Putamen (tissue), 1 donor: ENCODE measurements at regions not wholly inside any gene's neighbourhood (a gene's known extent, or its start where the extent isn't known, plus 50 kb on each side); places are given as distances from the start of the nearest gene placed in this dataset.
"Not testable (repeated sequence)": the region's sequence is repeated elsewhere in the genome, so short reads cannot be mapped to it uniquely, and the experiment has no call there.

Source experiments
- DNase-seq: peaks from one replicate; pipeline ENCODE4 v3.0.0-alpha.2; 2016; ENCODE audit warnings: low spot score

DNA sequence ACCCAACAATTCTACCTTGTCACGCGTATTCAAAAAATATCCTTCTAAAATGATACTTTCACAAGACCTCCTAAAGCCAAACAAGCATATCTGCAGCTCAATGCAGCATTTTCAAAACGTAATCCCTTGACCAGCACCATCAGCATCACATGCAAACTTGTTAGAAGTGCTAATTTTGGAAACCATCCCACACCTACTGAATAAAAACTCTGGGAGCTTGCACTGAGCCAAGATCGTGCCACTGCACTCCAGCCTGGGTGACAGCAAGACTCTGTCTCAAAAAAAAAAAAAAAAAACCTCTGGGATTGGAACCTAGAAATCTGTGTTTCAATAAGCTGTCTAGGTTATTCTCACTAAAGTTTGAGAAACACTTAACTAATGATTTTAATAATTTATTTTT, 223.3 kb upstream of the CCDC54 start:
- DNase-seq = no peak

DNA sequence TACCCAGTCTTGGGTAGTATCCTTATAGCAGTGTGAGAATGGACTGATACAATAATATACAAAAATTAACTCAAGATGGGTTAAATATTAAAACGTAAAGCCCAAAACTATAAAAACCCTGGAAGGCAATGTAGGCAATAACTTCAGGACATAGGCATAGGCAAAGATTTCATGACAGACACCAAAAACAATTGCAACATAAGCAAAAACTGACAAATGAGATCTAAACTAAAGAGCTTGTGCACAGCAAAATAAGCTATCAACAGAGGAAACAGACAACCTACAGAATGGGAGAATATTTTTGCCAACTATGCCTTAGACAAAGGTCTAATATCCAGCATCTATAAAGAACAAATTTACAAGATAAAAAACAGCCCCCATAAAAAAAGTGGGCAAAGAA, 204.8 kb upstream of the CCDC54 start:
- no peak for DNase-seq

DNA sequence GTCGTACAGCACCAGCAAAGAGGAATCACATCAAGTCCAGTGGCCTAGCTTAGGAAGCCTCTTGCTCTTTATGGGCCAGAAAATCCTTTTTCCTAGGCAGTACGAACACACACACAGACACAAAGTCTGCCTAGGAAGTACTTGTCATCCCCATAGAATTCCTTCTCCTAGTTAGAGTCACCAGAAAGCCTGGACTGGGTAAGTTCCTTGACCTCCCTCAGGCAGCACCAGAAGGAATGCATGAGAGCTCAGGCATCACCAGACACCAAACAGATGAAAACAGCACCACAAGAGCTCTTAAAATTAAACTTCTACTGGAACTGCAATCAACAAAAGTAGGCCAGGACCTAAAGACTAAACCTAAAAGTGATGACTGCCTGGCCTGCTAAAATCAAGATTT, 192.9 kb upstream of the CCDC54 start:
- DNase-seq = no peak

DNA sequence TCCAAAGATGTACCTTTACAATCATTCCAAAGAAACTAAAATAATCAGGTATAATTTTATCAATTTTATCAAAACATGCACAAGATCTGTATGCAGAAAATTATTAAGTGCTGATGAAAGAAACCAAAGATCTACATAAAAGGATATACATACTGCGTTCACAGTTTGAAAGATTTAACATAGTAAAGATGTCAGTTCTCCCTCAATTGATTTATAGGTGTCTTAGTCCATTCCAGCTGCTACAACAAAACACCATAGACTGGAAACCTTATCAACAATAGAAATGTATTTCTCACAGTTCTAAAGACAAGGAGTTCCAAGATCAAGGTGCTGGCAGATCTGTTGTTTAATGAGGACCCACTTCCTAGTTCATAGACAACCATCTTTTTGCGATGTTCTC, 189.0 kb upstream of the CCDC54 start:
- no peak for DNase-seq

DNA sequence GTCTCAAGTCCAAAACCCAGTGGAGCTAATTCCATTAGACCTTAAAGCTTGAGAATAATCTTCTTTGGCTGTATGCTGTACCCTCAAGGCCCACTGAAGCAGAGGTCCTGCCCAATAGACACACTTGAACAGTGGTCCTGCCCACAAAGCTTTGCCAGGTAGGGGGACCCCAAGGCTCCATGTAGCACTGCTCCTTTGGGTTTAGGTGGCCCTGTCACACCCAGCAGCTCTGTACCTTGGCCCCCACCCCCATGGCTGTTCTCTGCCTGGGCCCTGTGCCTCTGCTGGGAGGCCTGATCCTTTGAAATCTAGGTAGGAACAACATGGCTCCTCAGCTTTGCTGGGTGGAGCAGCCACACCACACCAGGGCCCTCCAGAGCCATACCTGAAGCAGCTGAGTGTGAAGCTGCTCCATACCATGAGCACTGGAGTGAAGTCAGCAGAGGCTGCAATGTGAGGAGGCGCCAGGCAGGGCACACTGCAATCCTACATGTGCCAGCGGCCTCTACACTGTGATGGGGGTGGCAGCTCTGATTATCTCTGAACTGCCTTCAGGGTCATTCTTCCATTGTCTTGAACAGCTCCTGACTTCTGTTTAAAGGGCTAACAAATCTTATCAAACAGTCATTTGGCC, 188.0 kb upstream of the CCDC54 start:
- no peak for DNase-seq

DNA sequence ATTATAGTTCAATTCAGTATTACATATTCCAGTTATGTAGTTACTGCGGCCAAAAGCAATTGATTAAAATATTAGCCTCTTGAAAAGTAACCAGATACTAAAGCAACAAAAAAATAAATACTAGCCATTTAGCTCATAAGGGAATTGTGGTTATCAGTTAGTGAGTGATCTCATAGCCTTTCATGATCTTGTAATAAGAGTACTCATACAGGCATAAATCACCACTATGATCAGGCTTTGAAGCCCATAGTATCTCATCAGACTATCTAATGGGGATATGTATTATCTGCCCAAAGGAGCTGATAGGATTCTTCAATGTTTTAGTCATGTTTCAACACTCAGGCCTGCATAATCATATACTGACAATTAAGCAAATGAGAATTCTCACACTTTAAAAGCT, 184.1 kb upstream of the CCDC54 start:
- DNase-seq = no peak

DNA sequence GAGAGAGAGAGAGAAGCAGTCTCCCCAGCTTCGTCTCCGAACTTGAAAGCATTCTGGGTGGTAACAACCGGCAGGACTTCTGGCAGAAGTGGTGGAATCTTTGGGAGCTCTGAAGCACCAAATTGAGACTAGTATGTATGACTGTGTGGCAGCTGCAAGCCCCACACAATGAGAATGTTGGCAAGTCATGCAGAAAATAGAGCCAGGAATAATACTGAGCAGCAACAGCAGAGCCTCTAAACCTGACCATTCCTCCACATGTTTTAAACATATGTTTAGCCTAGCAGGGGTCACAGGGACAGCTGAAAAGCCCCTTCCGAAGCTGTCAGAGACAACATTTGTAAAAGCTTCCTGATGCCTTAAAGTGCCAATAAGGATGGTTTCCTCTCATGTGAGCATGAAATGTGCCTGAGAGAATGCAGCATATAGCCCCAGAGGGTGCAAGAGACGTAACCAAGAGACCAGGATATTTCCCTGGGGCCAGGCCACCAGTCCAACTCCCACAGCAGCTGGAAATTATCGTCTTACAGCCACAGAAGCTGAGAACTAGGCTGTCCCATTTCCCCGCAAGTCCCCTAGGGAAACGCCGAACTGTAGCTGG, 178.6 kb upstream of the CCDC54 start:
- DNase-seq = no peak

DNA sequence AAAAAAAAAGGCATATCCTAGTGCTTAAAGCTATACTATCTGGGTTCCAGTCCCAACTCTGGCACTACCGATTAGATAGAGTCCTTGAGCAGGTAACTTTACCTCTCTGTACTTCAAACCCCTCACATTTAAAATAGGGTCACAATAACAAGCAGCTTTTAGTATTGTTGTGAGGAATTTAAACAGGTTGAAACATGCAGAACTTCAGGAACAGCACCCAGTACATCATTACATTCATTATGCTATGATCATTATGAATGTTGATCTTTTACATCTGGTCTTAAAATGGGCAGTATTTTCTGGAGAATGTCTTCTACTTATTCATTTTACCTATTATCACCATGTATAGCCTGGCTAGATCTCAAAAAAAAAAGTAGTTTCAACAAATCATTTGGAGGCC, 176.1 kb upstream of the CCDC54 start:
- no peak for DNase-seq

DNA sequence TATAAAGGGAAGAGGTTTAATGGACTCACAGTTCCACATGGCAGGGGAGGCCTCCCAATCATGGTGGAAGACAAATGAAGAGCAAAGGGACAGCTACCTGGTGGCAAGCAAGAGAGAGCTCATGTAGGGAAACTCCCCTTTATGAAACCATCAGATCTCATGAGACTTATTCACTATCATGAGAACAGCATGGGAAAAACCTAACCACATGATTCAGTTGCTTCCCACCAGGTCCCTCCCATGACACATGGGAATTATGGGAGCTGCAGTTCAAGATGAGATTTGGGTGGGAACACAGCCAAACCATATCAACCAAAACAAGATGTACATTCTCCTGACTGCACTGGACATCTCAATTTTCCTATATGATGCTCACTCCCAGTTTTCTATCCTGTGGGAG, 174.4 kb upstream of the CCDC54 start:
- not testable (repeated sequence) for DNase-seq

DNA sequence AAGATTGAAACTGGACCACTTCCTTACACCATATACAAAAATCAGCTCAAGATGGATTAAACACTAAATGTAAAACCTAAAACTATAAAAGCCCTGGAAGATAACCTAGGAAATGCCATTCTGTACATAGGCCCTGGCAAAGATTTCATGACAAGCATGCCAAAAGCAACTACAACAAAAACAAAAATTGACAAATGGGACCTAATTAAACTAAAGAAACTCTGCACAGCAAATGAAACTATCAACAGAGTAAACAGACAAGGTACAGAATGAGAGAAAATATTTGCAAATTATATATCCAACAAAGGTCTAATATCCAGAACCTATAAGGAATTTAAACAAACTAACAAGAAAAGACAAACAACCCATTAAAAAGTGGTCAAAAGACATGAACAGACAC, 173.1 kb upstream of the CCDC54 start:
- no peak for DNase-seq

DNA sequence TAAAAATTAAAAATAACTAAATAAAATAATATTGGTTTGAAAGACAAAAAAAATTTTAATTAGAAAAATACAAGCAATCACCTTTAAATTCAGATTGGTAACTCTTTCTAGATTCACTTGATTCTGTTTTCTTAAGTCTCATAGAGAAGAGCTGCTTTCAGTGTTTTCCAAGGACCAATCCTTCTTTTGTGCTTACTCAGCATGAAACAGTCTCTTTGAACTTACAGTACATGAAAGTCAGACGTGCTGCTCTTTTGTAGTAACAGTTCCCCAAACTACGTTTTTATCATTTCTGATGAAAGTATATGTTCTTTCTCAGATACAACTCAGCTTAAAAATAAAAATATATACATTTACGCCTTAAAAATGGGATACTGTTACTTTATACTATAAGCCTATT, 171.9 kb upstream of the CCDC54 start:
- DNase-seq = no peak

DNA sequence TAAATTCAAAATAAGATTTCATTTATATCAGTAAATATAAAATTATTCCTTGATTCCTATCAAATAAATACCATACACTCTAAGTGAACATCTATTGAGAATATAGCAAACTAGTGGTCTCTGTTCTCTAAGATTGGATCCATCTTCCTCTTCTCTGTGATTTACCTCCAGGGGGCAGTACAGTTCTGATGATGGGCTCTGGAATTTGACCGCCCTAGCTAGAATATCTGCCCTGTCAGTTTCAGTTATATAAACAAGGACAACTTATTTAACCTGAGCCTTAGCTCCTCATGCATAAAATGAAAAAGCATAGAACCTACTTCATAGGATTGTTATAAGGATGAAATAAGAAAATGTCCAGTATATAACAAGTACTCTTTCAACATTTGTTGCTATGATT, 171.1 kb upstream of the CCDC54 start:
- peak; percentile 75 for DNase-seq

DNA sequence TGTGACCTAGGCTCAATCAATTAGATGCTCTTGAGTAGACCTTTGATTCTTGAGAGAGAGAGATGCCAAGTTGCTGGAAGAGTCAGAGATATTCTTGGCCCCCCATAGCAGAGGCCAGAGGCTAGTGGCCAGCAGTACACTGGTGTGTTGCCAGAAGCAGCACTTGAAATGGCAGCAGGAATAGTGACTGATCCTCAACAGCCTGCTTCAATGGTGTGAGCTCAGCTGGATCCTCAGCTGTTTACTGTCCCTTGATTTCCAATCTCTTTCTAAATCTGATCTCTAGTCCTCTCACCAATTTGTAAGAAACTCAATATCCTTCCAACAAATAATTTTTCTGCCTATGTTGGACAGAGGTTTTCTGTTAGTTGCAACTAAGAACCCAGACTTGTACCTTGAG, 170.3 kb upstream of the CCDC54 start:
- DNase-seq = no peak

DNA sequence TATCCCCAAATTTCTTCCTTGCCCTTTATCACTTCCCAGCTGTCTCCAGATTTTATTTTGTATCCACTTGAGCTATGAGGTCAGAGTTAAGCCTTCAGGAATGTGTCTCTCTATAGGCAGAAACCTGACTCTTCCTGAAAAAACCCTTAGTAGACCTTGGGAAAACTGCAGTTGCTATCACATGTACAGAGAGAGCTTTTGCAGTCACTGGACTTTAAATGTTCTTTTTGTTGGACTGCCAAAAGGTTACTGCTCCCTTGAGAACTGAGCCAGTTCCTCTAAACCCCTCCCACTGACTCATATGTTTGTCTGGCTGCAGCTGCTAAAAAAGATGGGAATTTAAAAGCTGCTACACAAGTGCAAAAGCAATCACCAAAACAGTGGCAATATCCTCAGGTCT, 169.1 kb upstream of the CCDC54 start:
- DNase-seq = peak; percentile 85

DNA sequence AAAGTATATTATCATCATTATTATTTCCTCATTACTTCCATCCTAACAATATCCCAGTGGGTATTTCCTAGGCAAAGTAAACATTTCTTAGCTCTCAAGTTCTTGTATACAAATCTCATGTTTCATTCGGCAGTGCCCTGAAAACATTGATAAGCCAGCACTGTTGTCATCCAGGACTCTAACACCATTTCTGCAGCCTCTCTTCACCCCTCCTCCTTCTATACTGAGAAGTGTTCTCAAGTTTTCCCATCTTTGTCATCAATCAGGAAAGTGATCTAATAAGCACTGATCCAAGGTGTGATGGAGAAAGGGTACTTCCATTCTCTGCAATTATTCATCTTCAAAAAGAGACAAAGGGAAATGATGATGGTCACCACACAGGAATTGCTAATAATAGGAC, 168.4 kb upstream of the CCDC54 start:
- no peak for DNase-seq

DNA sequence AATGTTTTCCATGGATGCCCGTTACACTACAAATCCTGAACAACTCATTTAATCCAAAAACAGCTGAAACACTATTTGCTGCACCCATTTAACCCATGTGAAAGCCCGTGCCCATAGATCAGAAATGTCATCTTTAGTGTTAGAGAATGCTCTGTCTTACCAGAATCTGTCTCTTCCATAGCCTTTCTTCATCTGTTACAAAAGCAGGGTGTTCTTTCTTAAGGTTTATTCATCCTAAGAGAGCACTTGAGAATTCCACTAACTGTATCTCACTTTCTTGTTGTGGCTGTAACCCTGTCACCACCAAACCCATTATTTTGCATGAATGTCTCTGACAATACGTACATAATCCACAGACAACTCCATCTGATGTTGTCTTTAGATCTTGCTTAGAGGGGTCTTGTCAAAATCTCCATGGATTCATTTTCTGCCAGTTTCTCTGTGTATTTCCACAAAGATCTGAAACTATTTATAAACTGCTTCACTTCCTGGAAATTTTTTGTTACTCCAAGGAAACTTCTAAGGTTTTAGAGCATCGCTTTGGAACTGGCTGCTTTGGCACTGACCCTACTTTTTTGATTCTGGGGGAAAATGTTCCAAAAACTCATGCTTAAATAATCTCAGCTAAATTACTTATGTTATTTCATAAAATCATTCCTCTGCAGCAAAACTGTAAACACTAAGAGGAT, 167.8 kb upstream of the CCDC54 start:
- DNase-seq = no peak

DNA sequence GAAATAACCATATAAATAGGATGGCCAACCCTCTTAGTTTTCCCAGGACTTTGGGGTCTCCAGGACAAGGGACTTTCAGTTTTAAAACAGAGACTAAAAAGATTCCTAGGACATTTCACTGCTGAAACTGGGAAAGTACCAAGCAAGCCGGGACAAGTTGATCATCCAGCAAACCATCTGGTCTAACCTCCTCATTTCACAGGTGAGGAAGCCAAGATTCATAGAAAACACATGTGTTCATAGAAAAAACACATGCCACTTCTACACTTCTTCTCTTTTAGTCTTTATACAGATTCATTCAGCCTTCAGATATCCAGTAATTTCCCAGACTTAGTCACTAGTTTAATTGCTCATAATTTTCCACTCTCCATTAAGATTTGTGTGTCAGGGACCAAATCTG, 165.6 kb upstream of the CCDC54 start:
- DNase-seq = no peak

DNA sequence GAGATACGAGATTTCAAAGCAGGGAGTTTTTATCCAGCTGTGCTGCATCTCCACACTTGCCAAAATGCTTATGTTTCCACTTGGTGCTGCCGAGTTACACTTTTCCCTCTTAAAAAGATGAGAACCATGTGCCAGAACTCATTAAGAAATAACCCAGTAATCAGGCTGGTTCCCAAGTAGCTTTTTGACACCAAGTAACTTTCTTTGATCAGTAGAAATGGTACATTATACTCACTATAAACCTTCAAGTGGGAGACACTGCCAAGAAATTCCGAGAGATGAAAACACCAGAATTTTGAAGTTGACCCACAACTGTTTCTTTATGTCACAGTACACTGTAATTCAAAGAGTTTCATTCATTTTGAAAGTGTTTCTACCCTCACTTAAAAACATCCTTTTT, 164.6 kb upstream of the CCDC54 start:
- DNase-seq = no peak

DNA sequence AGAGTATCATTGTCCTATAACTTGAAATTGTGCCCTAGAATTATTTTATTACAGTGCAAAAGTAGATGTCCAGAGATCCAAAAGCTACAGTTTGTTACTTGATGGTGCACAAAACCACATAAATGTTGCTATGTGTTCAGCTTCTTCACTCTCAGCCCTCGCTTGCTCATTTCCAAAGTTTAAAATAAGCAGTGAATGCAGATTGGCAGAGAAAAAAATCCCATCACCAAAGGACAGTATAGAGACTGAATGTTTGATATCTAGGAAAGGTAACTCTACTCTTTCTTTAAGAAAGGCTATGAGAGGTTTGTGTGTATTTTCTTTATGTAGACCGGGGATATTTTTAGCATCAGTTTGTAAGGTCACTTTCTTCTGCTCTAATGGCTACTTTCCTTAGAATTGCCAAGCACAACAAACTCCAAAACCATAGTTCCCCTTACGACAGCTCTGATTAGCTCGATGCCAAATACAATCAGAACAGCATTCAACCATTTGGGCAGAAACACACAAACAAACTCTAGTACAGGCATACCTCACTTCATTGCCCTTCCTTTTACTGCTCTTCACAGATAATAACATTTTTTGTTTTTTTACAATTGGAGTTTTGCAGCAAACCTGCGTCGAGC, 164.1 kb upstream of the CCDC54 start:
- no peak for DNase-seq

DNA sequence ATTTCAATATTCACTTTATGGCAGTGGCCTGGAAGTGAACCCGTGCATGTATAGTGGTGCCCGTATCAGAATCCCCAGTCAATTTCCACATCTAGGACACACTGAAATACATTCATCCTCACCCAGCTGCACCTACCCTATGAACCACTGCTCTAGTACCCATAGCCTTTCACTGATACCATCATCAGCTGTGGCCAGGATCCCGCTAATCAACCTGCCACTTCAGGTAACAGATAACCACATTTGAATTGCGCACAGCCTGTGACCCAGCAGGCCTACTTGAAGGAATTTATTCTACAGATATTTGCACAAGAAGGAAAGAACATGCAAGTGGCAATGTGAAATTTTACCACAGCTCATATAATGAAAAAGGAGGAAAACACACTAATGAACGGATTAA, 161.0 kb upstream of the CCDC54 start:
- DNase-seq = no peak

DNA sequence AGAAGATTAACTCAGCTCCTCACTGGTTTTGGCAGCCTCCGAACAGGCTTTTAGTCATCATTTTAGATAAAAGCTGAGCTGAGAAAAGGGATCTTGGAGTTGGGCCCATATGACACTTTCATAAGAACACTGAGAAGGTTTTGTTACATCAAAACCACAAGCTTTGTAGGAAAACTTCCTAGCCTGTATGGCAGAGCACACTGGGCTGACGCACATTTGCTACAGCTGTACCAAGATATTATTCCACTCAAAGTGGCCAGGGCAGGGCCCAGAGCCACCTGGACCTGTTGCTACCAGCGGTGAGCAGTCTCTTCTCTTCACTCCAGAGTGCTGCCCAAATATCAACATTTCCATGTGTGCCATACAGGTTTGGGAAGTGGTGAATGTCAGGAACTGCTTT, 160.5 kb upstream of the CCDC54 start:
- no peak for DNase-seq

DNA sequence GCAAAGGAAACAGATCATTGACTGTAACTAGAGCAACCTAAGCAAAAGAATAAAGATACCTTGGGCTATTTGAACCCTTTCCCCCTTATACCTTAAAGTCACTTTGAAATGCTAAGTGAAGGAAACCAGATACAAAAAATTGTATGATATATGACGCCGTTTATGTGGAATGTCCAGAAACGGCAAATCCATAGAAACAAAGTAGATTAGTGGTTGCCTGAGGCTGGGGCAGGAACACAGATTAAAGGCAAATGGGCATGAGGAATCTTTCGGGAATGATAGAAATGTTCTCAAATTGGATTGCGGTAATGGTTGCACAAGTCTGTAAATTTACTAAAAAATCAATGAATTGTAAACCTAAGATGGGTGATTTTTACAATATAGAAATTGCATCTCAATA, 160.1 kb upstream of the CCDC54 start:
- no peak for DNase-seq

DNA sequence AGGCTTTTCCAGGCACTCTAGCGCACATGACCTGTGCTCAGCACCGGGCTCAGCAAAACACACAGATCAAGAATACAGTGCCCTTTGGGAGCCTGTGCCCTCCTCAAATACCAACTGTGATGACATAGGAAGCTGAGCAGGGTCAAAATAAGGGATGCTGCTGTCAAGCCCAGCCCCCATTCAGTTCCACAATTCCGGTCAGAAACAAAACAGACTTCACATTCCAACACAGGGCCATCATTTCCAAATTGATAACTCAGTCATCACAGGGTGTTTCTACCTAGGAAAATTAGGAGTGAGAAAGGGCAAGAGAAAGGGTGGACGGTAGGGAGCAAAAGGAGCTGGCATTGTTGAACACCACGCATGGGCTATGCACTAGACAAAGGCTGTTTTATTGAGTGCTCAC, 158.4 kb upstream of the CCDC54 start:
- no peak for DNase-seq
